ENCODE measurements at regions not wholly inside any gene's neighbourhood (a gene's known extent, or its start where the extent isn't known, plus 50 kb on each side); places are given as distances from the start of the nearest gene placed in this dataset.
A peak's percentile ranks its signal among the peaks of the same experiment; 100 is the strongest.

DNA sequence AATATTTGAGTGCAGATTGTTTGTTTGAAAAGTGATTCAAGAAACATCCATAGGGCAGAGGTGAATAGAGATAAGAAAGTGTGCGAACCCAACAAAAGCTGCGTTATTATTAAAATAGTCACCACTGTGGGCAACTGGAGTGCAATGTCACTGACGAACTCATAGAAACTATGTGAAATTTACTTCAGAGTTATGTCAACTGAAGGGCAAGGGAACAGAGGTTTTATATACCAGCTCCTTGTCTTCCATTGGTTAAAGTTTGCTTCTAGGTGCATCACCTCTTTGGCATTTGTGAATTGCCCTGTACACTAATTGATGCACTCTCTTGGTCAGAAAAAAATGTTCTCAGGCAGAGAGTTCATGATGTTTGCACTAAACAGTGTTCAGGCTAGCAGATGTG, 110.5 kb upstream of the NYAP2 start:
- Histone ChIP-seq H3K9me3 (ENCODE audit: control insufficient read depth, low read length) (no peaks in the 10 kb centered on the region), H3K4me3 (ENCODE audit: low read length) (no peak overlapping the region), H3K27me3 (ENCODE audit: control insufficient read depth, insufficient read depth, low read length, poor library complexity, severe bottlenecking) (no peaks in the 10 kb centered on the region), H3K36me3 (ENCODE audit: control insufficient read depth, insufficient read depth, low read length) (no peaks in the 10 kb centered on the region), H3K9ac (ENCODE audit: extremely low read depth, low read length, poor library complexity, severe bottlenecking) (no peak overlapping the region), H3K4me1 (ENCODE audit: control insufficient read depth, insufficient read depth, low read length) (no peaks in the 10 kb centered on the region), H3K27ac (ENCODE audit: low read depth, low read length) (no peak overlapping the region)
- H3K4me1 Mint-ChIP-seq: no peaks in the 10 kb centered on the region
- H3K9me3 Mint-ChIP-seq: no peaks in the 10 kb centered on the region
- H3K4me3 Mint-ChIP-seq: no peak overlapping the region
- no peaks in the 10 kb centered on the region for H3K27me3 Mint-ChIP-seq (ENCODE audit: insufficient read depth)
- H3K36me3 Mint-ChIP-seq (ENCODE audit: low read depth): no peaks in the 10 kb centered on the region
- TF ChIP-seq, protein P1, sequence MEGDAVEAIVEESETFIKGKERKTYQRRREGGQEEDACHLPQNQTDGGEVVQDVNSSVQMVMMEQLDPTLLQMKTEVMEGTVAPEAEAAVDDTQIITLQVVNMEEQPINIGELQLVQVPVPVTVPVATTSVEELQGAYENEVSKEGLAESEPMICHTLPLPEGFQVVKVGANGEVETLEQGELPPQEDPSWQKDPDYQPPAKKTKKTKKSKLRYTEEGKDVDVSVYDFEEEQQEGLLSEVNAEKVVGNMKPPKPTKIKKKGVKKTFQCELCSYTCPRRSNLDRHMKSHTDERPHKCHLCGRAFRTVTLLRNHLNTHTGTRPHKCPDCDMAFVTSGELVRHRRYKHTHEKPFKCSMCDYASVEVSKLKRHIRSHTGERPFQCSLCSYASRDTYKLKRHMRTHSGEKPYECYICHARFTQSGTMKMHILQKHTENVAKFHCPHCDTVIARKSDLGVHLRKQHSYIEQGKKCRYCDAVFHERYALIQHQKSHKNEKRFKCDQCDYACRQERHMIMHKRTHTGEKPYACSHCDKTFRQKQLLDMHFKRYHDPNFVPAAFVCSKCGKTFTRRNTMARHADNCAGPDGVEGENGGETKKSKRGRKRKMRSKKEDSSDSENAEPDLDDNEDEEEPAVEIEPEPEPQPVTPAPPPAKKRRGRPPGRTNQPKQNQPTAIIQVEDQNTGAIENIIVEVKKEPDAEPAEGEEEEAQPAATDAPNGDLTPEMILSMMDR (conservative IDR thresholded peaks at IDR 0.05): no peak
- H3K27ac Mint-ChIP-seq: no peak overlapping the region
- 92 to 93% methylated on average over 3 of the region's 3 CpGs for WGBS, 2 experiments (ENCODE audit: insufficient coverage in 1 of 2, insufficient read length in 1 of 2)
- no peak for DNase-seq

DNA sequence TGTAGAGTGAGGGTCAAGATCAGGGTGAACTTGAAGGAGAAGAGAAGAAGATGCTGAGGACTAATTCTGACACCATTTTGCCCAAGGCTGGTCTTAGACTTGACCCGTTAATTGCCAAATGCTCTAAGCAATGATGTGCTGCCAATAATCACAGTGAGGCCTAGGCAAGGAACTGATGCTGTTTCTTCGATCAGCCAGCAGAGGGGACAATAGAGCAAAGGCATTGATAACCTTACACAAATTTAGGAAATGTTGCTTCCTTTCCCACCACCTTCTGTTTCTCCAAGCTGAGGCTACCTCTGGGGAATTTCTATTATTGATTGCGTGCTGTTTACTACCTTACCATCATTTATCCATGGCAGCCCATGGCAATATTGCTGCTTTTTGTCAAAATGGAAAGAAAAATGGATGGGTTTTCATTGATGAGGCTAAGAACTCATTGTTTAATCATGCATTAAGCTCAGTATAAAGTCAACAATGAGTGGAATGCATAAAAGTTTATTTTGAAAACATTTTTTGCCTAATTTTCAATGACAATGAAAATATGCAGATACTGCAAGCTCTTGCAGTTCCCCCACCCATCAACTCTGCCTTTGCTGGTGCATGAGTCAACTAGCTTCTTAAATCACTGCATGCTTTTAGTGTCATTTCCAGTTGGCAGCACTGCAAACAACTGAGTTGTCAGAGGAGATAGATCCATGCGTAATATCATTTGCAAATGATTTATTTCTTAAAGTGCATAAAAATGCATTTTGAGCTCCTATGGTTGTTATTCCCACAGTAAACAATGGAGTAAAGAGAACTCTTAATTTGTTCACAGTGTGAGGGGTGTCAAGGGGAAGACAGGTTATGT, 116.4 kb upstream of the NYAP2 start:
- no peaks in the 10 kb centered on the region for H3K9me3 ChIP-seq (ENCODE audit: control insufficient read depth, low read length)
- H3K27ac Mint-ChIP-seq: no peak overlapping the region
- H3K4me1 ChIP-seq (ENCODE audit: control insufficient read depth, insufficient read depth, low read length): no peaks in the 10 kb centered on the region
- H3K27me3 ChIP-seq (ENCODE audit: control insufficient read depth, insufficient read depth, low read length, poor library complexity, severe bottlenecking): no peaks in the 10 kb centered on the region
- H3K9ac ChIP-seq (ENCODE audit: extremely low read depth, low read length, poor library complexity, severe bottlenecking): no peak overlapping the region
- DNase-seq: peak; percentile 68
- WGBS, 2 experiments (ENCODE audit: insufficient coverage in 1 of 2, insufficient read length in 1 of 2): 52 to 93% methylated on average over 2 to 4 of the region's 4 CpGs
- H3K27ac ChIP-seq (ENCODE audit: low read depth, low read length): no peak overlapping the region
- no peaks in the 10 kb centered on the region for H3K36me3 Mint-ChIP-seq (ENCODE audit: low read depth)
- H3K4me3 Mint-ChIP-seq: no peak overlapping the region
- TF ChIP-seq, protein P1 (conservative IDR thresholded peaks at IDR 0.05): peak; percentile 93
- no peak overlapping the region for H3K4me3 ChIP-seq (ENCODE audit: low read length)
- H3K36me3 ChIP-seq (ENCODE audit: control insufficient read depth, insufficient read depth, low read length): no peaks in the 10 kb centered on the region
- H3K4me1 Mint-ChIP-seq: no peaks in the 10 kb centered on the region
- no peaks in the 10 kb centered on the region for H3K9me3 Mint-ChIP-seq
- no peaks in the 10 kb centered on the region for H3K27me3 Mint-ChIP-seq (ENCODE audit: insufficient read depth)

DNA sequence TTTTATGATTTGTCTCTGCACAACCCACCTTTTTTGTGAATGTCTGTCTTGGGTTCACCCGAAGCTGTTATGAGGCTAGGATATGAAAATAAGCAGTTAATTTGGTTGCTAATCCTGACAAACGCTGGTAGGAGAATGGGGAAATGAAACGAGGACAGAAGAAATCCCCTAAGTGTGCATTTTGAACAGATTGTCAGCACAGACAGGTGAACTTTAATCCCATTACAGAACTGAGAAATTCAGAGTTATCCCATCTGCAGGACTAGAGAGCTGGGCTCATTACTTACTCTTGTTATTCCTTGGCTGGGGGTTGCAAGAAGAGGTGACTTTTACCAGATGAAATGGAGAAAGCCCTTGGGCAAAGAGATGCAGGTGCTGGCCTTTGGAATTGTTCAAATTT, 123.3 kb upstream of the NYAP2 start:
- H3K9me3 Mint-ChIP-seq: no peaks in the 10 kb centered on the region
- H3K4me1 Mint-ChIP-seq: no peaks in the 10 kb centered on the region
- no peak overlapping the region for H3K4me3 Mint-ChIP-seq
- no peak overlapping the region for H3K27ac ChIP-seq (ENCODE audit: low read depth, low read length)
- no peak overlapping the region for H3K9ac ChIP-seq (ENCODE audit: extremely low read depth, low read length, poor library complexity, severe bottlenecking)
- H3K27me3 Mint-ChIP-seq (ENCODE audit: insufficient read depth): no peaks in the 10 kb centered on the region
- TF ChIP-seq, protein P1 (conservative IDR thresholded peaks at IDR 0.05): no peak
- H3K4me3 ChIP-seq (ENCODE audit: low read length): no peak overlapping the region
- no peak for DNase-seq
- WGBS, 2 experiments (ENCODE audit: insufficient coverage in 1 of 2, insufficient read length in 1 of 2): 80 to 90% methylated on average over 3 of the region's 3 CpGs
- no peaks in the 10 kb centered on the region for H3K4me1 ChIP-seq (ENCODE audit: control insufficient read depth, insufficient read depth, low read length)
- H3K27ac Mint-ChIP-seq: no peak overlapping the region
- no peaks in the 10 kb centered on the region for H3K36me3 ChIP-seq (ENCODE audit: control insufficient read depth, insufficient read depth, low read length)
- H3K36me3 Mint-ChIP-seq (ENCODE audit: low read depth): no peaks in the 10 kb centered on the region
- H3K9me3 ChIP-seq (ENCODE audit: control insufficient read depth, low read length): no peaks in the 10 kb centered on the region
- no peaks in the 10 kb centered on the region for H3K27me3 ChIP-seq (ENCODE audit: control insufficient read depth, insufficient read depth, low read length, poor library complexity, severe bottlenecking)

All from endodermal cell (in vitro differentiated cells).